Breast epithelium (tissue), 4 donors: ENCODE measurements at regions not wholly inside any gene's neighbourhood (a gene's known extent, or its start where the extent isn't known, plus 50 kb on each side); places are given as distances from the start of the nearest gene placed in this dataset.

ENCODE experiments used
- DNase-seq, 2 donors: peaks; one replicate each; pipeline ENCODE4 v3.0.0-alpha.2; 2019; ENCODE audit warnings: low spot score in 2 of 2
- H3K27ac ChIP-seq, 2 donors: fragments of 200-600 bp; sonication (generic) in 1 of 2; one replicate each; pipeline ENCODE4 v1.5.1; 2016 to 2019; ENCODE audit warnings: mild to moderate bottlenecking in 1 of 2
- H3K27me3 ChIP-seq, 2 donors: fragments of 200-600 bp; sonication (generic) in 1 of 2; one replicate each; pipeline versions ENCODE4 v1.5.1 to v1.6.0; 2017 to 2019; ENCODE audit warnings: control low read depth in 1 of 2, mild to moderate bottlenecking in 1 of 2
- H3K36me3 ChIP-seq: fragments of 200-600 bp; one replicate; pipeline ENCODE4 v1.5.1; 2019
- H3K4me1 ChIP-seq, 2 donors: fragments of 200-600 bp; sonication (generic); one replicate each; pipeline ENCODE4 v1.5.1; 2016 to 2019; ENCODE audit warnings: control low read depth in 1 of 2
- H3K4me3 ChIP-seq, 3 donors: fragments of 200-600 bp; sonication (generic); 1 replicate in 2 of 3; 2 replicates in 1 of 3; pipeline ENCODE4 v1.5.1; 2016 to 2019; ENCODE audit warnings: mild to moderate bottlenecking in 3 of 3, moderate library complexity in 2 of 3
- H3K9me3 ChIP-seq, 2 donors: fragments of 200-600 bp; sonication (generic) in 1 of 2; one replicate each; pipeline ENCODE4 v1.5.1; 2016 to 2019; ENCODE audit warnings: control low read depth in 1 of 2
- CTCF ChIP-seq, 3 donors: fragments of 450-650 bp; IDR thresholded peaks; one replicate each; pipeline ENCODE4 v1.5.1; 2016 to 2017; ENCODE audit warnings: antibody characterized with exemption in 3 of 3, mild to moderate bottlenecking in 3 of 3, moderate library complexity in 3 of 3
- POLR2A ChIP-seq: fragments of 450-650 bp; IDR thresholded peaks from one replicate; pipeline ENCODE4 v1.6.1; 2016; ENCODE audit warnings: antibody characterized with exemption, mild to moderate bottlenecking, moderate library complexity
- POLR2AphosphoS5 ChIP-seq, 3 donors: sonication (generic); formaldehyde crosslinking; IDR thresholded peaks; one replicate each; pipeline ENCODE4 v1.6.1; 2017; ENCODE audit warnings: antibody characterized with exemption in 3 of 3
- intact Hi-C: fragments of 100-400 bp; cut with DNase I; formaldehyde crosslinking; loops from one replicate; pipeline ENCODE4 v1.15.1; 2023; ENCODE audit warnings: low total_unique reads

GRCh38 chr4:144509088-144510015, 136.6 kb upstream of the HHIP start:
- Histone ChIP-seq H3K27ac (no peak overlapping the region), H3K9me3 (no peaks in the 10 kb centered on the region), H3K27me3 (no peaks in the 10 kb centered on the region), H3K36me3 (no peaks in the 10 kb centered on the region), H3K4me3 (no peak overlapping the region), H3K4me1 (no peaks in the 10 kb centered on the region)
- DNase-seq, result no peak
- TF ChIP-seq CTCF (IDR thresholded peaks at IDR 0.05), result no peak
- no peak for TF ChIP-seq POLR2A
- TF ChIP-seq POLR2AphosphoS5 (IDR thresholded peaks at IDR 0.05), result no peak
- intact Hi-C loops, result no loop called here

- Histone ChIP-seq H3K9me3 (no peaks in the 10 kb centered on the region), H3K36me3 (no peaks in the 10 kb centered on the region), H3K27ac (no peak overlapping the region), H3K4me3 (no peak overlapping the region), H3K27me3 (no peaks in the 10 kb centered on the region), H3K4me1 (no peaks in the 10 kb centered on the region)
- intact Hi-C loops, result no loop called here
- DNase-seq, result no peak
- no peak for TF ChIP-seq POLR2AphosphoS5 (IDR thresholded peaks at IDR 0.05)
- no peak for TF ChIP-seq POLR2A
- TF ChIP-seq CTCF (IDR thresholded peaks at IDR 0.05), result no peak
Measured at GRCh38 chr4:144514736-144515135, 131.2 kb upstream of the HHIP start.

- Histone ChIP-seq H3K4me1 (no peaks in the 10 kb centered on the region), H3K27ac (no peak overlapping the region), H3K4me3 (no peak overlapping the region), H3K27me3 (no peaks in the 10 kb centered on the region), H3K9me3 (no peaks in the 10 kb centered on the region), H3K36me3 (no peaks in the 10 kb centered on the region)
- intact Hi-C loops, result no loop called here
- DNase-seq, result no peak
- no peak for TF ChIP-seq CTCF (IDR thresholded peaks at IDR 0.05)
- no peak for TF ChIP-seq POLR2AphosphoS5 (IDR thresholded peaks at IDR 0.05)
- TF ChIP-seq POLR2A, result no peak
Measured at GRCh38 chr4:144518181-144518895, 127.6 kb upstream of the HHIP start.

- Histone ChIP-seq H3K9me3 (no peaks in the 10 kb centered on the region), H3K27ac (no peak overlapping the region), H3K4me3 (no peak overlapping the region), H3K27me3 (no peaks in the 10 kb centered on the region), H3K4me1 (no peaks in the 10 kb centered on the region), H3K36me3 (no peaks in the 10 kb centered on the region)
- TF ChIP-seq POLR2A (no peak), POLR2AphosphoS5 (IDR thresholded peaks at IDR 0.05) (no peak), CTCF (IDR thresholded peaks at IDR 0.05) (no peak)
- DNase-seq, result no peak
- intact Hi-C loops, result no loop called here
Measured at GRCh38 chr4:144531841-144532240, 114.1 kb upstream of the HHIP start.

GRCh38 chr4:144547678-144548298, 98.2 kb upstream of the HHIP start:
- intact Hi-C loops, result no loop called here
- H3K27me3 ChIP-seq, result no peaks in the 10 kb centered on the region
- no peak for DNase-seq
- H3K4me3 ChIP-seq, result no peak overlapping the region
- TF ChIP-seq POLR2A, result no peak
- no peak for TF ChIP-seq POLR2AphosphoS5 (IDR thresholded peaks at IDR 0.05)
- no peak for TF ChIP-seq CTCF (IDR thresholded peaks at IDR 0.05)
- H3K4me1 ChIP-seq, result no peaks in the 10 kb centered on the region
- H3K9me3 ChIP-seq, result peaks cover 0 to 6% of the 10 kb centered on the region in 2 donors
- H3K27ac ChIP-seq, result no peak overlapping the region
- no peaks in the 10 kb centered on the region for H3K36me3 ChIP-seq
